CD4-positive, alpha-beta memory T cell (primary cell): ENCODE measurements at regions not wholly inside any gene's neighbourhood (a gene's known extent, or its start where the extent isn't known, plus 50 kb on each side); places are given as distances from the start of the nearest gene placed in this dataset.

Experiments used
- CTCF ChIA-PET: fragments of 350-600 bp; sonication (Branson Sonifier 250); formaldehyde crosslinking; loops from one replicate; lab custom pipeline; 2021; ENCODE audit warnings: inconsistent platforms; ENCODE audit not compliant: partially characterized antibody; lab: Charles Lee
- POLR2A ChIA-PET: fragments of 350-600 bp; sonication (Branson Sonifier 250); formaldehyde crosslinking; loops from one replicate; lab custom pipeline; 2021; ENCODE audit not compliant: partially characterized antibody; lab: Charles Lee
- DNase-seq, 5 donors: peaks; one replicate each; pipeline versions ENCODE4 v3.0.0 to v3.0.0-alpha.2; 2020 to 2022; ENCODE audit warnings: mixed read lengths in 1 of 5
- H3K27ac ChIP-seq: one replicate; pipeline ENCODE4 v1.7.0; 2013; ENCODE audit warnings: low read depth, low read length
- H3K27me3 ChIP-seq: 2 replicates; pipeline ENCODE4 v1.7.0; 2013; ENCODE audit warnings: mild to moderate bottlenecking, low read length, moderate library complexity; ENCODE audit not compliant: insufficient read depth
- H3K36me3 ChIP-seq: 2 replicates; pipeline ENCODE4 v1.7.0; 2013; ENCODE audit warnings: mild to moderate bottlenecking, low read length, moderate library complexity; ENCODE audit not compliant: insufficient read depth
- H3K4me1 ChIP-seq: 2 replicates; pipeline ENCODE4 v1.7.0; 2013; ENCODE audit warnings: mild to moderate bottlenecking, low read length, moderate library complexity; ENCODE audit not compliant: insufficient read depth
- H3K4me3 ChIP-seq, 2 donors: one replicate each; pipeline ENCODE4 v1.7.0; 2013; ENCODE audit warnings: low read length in 2 of 2, mild to moderate bottlenecking in 1 of 2
- H3K9me3 ChIP-seq, 2 donors: one replicate each; pipeline ENCODE4 v1.7.0; 2013; ENCODE audit warnings: low read length in 2 of 2, control low read depth in 1 of 2; ENCODE audit not compliant: control insufficient read depth in 1 of 2
- H3K27ac Mint-ChIP-seq, 7 donors: one replicate each; pipeline ENCODE4 v1.8.0; 2020 to 2021; ENCODE audit warnings: mixed read lengths in 7 of 7, mild to moderate bottlenecking in 6 of 7, inconsistent platforms in 3 of 7, moderate library complexity in 3 of 7
- H3K27me3 Mint-ChIP-seq, 2 donors: one replicate each; pipeline ENCODE4 v1.8.0; 2020 to 2021; ENCODE audit warnings: mixed read lengths in 2 of 2
- H3K36me3 Mint-ChIP-seq, 2 donors: one replicate each; pipeline ENCODE4 v1.8.0; 2020 to 2021; ENCODE audit warnings: mixed read lengths in 2 of 2, inconsistent platforms in 1 of 2, mild to moderate bottlenecking in 1 of 2
- H3K4me1 Mint-ChIP-seq, 4 donors: one replicate each; pipeline ENCODE4 v1.8.0; 2020 to 2021; ENCODE audit warnings: mixed read lengths in 4 of 4, mild to moderate bottlenecking in 1 of 4
- H3K4me3 Mint-ChIP-seq, 8 donors: one replicate each; pipeline ENCODE4 v1.8.0; 2020 to 2021; ENCODE audit warnings: mixed read lengths in 8 of 8, mild to moderate bottlenecking in 7 of 8, moderate library complexity in 6 of 8, inconsistent platforms in 3 of 8
- H3K9me3 Mint-ChIP-seq, 8 donors: one replicate each; pipeline ENCODE4 v1.8.0; 2020 to 2021; ENCODE audit warnings: mixed read lengths in 8 of 8, mild to moderate bottlenecking in 5 of 8, inconsistent platforms in 3 of 8, moderate library complexity in 1 of 8
- intact Hi-C: fragments of 100-400 bp; cut with micrococcal nuclease; formaldehyde crosslinking; loops from one replicate; pipeline ENCODE4 v1.15.1; 2023

GRCh38 chr5:93294996-93295395 is 286.0 kb downstream of the NR2F1-AS1 start:
- H3K4me1 Mint-ChIP-seq, result no peaks in the 10 kb centered on the region
- Histone ChIP-seq H3K27ac (no peak overlapping the region), H3K9me3 (no peaks in the 10 kb centered on the region), H3K36me3 (no peaks in the 10 kb centered on the region), H3K4me3 (no peak overlapping the region), H3K4me1 (no peaks in the 10 kb centered on the region), H3K27me3 (no peaks in the 10 kb centered on the region)
- peaks cover 0 to 3% (median 0%) of the 10 kb centered on the region in 8 donors for H3K9me3 Mint-ChIP-seq
- DNase-seq, result no peak
- no peaks in the 10 kb centered on the region for H3K36me3 Mint-ChIP-seq
- H3K4me3 Mint-ChIP-seq, result no peak overlapping the region
- H3K27me3 Mint-ChIP-seq, result peaks cover 0 to 1% of the 10 kb centered on the region in 2 donors
- intact Hi-C loops, result no loop called here
- ChIA-PET POLR2A (no interaction called here), CTCF (no interaction called here)
- no peak overlapping the region for H3K27ac Mint-ChIP-seq

GRCh38 chr5:93294199-93294598 is 286.8 kb downstream of the NR2F1-AS1 start:
- H3K36me3 ChIP-seq, result no peaks in the 10 kb centered on the region
- Mint-ChIP-seq H3K27me3 (no peaks in the 10 kb centered on the region), H3K27ac (no peak overlapping the region), H3K36me3 (no peaks in the 10 kb centered on the region), H3K4me3 (no peak overlapping the region), H3K9me3 (peaks cover 0 to 3% (median 0%) of the 10 kb centered on the region in 8 donors), H3K4me1 (no peaks in the 10 kb centered on the region)
- no peak for DNase-seq
- H3K4me1 ChIP-seq, result no peaks in the 10 kb centered on the region
- intact Hi-C loops, result no loop called here
- no peak overlapping the region for H3K4me3 ChIP-seq
- no peak overlapping the region for H3K27ac ChIP-seq
- H3K27me3 ChIP-seq, result no peaks in the 10 kb centered on the region
- ChIA-PET CTCF (no interaction called here), POLR2A (no interaction called here)
- H3K9me3 ChIP-seq, result no peaks in the 10 kb centered on the region

GRCh38 chr5:93289942-93290341 is 291.1 kb downstream of the NR2F1-AS1 start:
- Histone ChIP-seq H3K36me3 (no peaks in the 10 kb centered on the region), H3K9me3 (no peaks in the 10 kb centered on the region), H3K27ac (no peak overlapping the region), H3K4me1 (no peaks in the 10 kb centered on the region), H3K4me3 (no peak overlapping the region), H3K27me3 (no peaks in the 10 kb centered on the region)
- Mint-ChIP-seq H3K36me3 (no peaks in the 10 kb centered on the region), H3K27me3 (no peaks in the 10 kb centered on the region), H3K9me3 (peaks cover 0 to 13% (median 4%) of the 10 kb centered on the region in 8 donors), H3K27ac (no peak overlapping the region), H3K4me1 (no peaks in the 10 kb centered on the region), H3K4me3 (no peak overlapping the region)
- POLR2A ChIA-PET, result no interaction called here
- intact Hi-C loops, result no loop called here
- no peak for DNase-seq
- CTCF ChIA-PET, result no interaction called here

DNA sequence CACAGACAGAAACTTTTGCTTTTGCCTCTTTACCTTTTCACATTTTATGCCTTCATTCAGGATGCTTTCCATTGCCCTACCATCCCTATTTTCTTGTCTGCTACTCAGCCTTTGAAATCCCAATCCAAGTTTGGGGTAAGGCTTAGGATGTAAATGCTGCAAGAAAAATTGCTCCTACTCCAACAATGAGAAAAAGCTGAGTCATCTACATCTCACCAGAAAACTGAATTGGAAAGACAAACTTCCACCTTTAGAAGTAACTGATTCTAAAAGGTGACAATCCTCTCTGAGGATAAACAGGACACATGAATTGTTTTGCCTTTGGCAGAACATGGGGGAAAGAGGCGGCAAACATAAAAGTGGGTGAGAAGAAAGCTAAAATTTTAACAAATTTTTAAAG is 295.6 kb downstream of the NR2F1-AS1 start:
- POLR2A ChIA-PET, result no interaction called here

GRCh38 chr5:93281980-93282772 is 298.8 kb downstream of the NR2F1-AS1 start:
- Mint-ChIP-seq H3K36me3 (no peaks in the 10 kb centered on the region), H3K27me3 (no peaks in the 10 kb centered on the region), H3K4me1 (no peaks in the 10 kb centered on the region), H3K9me3 (peaks cover 0 to 12% (median 3%) of the 10 kb centered on the region in 8 donors), H3K27ac (no peak overlapping the region), H3K4me3 (no peak overlapping the region)
- Histone ChIP-seq H3K4me1 (no peaks in the 10 kb centered on the region), H3K27me3 (no peaks in the 10 kb centered on the region), H3K27ac (no peak overlapping the region), H3K4me3 (no peak overlapping the region), H3K9me3 (no peaks in the 10 kb centered on the region), H3K36me3 (no peaks in the 10 kb centered on the region)
- ChIA-PET CTCF (no interaction called here), POLR2A (no interaction called here)
- intact Hi-C loops, result no loop called here
- no peak for DNase-seq

More for the DNA sequence above, 295.6 kb downstream of the NR2F1-AS1 start:
- H3K27me3 Mint-ChIP-seq, result no peaks in the 10 kb centered on the region
- CTCF ChIA-PET, result no interaction called here
- H3K9me3 ChIP-seq, result no peaks in the 10 kb centered on the region
- H3K36me3 Mint-ChIP-seq, result no peaks in the 10 kb centered on the region
- no peak overlapping the region for H3K4me3 ChIP-seq
- H3K27ac ChIP-seq, result no peak overlapping the region
- no peak for DNase-seq
- no peaks in the 10 kb centered on the region for H3K4me1 Mint-ChIP-seq
- peaks cover 0 to 13% (median 4%) of the 10 kb centered on the region in 8 donors for H3K9me3 Mint-ChIP-seq
- no peaks in the 10 kb centered on the region for H3K36me3 ChIP-seq
- H3K4me1 ChIP-seq, result no peaks in the 10 kb centered on the region
- H3K4me3 Mint-ChIP-seq, result no peak overlapping the region
- intact Hi-C loops, result no loop called here
- no peak overlapping the region for H3K27ac Mint-ChIP-seq
- H3K27me3 ChIP-seq, result no peaks in the 10 kb centered on the region

DNA sequence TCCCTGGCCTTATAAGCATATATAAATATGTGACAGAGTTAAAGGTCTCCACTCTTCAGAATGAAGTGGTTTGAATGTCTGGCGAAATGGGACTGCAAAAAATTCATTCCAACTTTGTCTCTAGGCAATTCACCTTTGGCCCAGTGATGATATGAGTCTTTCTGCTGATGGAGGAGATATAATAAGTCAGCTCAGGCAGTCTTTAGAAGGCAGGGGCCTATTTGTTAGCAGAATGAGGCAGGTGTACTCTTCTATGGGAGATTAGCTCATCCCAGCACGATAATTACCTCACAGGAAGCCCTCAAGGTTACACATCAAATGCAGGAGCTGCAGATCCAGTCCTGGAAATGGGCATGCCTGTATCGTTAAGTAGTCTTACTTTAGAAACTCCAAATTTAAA is 300.5 kb downstream of the NR2F1-AS1 start:
- Mint-ChIP-seq H3K4me3 (no peak overlapping the region), H3K36me3 (no peaks in the 10 kb centered on the region), H3K9me3 (no peaks in the 10 kb centered on the region), H3K27ac (no peak overlapping the region), H3K4me1 (no peaks in the 10 kb centered on the region), H3K27me3 (no peaks in the 10 kb centered on the region)
- H3K27me3 ChIP-seq, result no peaks in the 10 kb centered on the region
- CTCF ChIA-PET, result no interaction called here
- POLR2A ChIA-PET, result no interaction called here
- H3K36me3 ChIP-seq, result no peaks in the 10 kb centered on the region
- intact Hi-C loops, result no loop called here
- no peaks in the 10 kb centered on the region for H3K9me3 ChIP-seq
- H3K4me3 ChIP-seq, result no peak overlapping the region
- H3K4me1 ChIP-seq, result no peaks in the 10 kb centered on the region
- DNase-seq, result no peak
- H3K27ac ChIP-seq, result no peak overlapping the region

DNA sequence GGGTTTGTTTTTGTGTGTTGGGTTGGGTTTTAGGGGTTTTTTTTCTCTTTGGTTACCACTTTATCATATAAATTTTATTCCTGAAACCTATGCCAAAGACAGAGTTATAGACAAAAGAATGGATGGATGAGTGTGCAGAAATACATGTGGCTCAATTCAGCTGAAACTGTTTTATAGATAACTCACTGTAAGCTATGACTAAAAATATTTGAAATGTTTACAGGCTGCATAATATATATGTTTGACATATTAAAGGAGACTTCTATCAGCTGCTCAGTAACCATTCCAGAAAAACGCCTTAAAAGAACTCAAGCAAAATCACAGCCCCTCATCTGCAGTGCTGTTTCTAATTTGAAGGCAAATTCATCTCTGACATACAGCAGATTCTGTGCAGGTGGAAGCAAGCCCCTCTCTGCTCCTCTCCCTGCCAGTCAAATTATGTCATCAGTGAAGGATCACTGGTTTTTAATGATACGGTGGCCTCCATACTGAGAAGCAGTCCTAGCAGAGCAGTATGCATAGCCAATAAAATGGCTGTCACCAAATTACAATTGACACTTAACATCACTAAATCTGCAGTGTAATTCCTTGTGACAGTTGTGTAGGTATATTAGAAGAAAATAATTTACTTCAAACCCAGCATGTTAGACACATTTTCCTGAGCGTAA is 301.6 kb downstream of the NR2F1-AS1 start:
- Histone ChIP-seq H3K4me1 (no peaks in the 10 kb centered on the region), H3K27ac (no peak overlapping the region), H3K4me3 (no peak overlapping the region), H3K9me3 (no peaks in the 10 kb centered on the region), H3K36me3 (no peaks in the 10 kb centered on the region), H3K27me3 (no peaks in the 10 kb centered on the region)
- no peak for DNase-seq
- POLR2A ChIA-PET, result no interaction called here
- no peak overlapping the region for H3K4me3 Mint-ChIP-seq
- no peaks in the 10 kb centered on the region for H3K27me3 Mint-ChIP-seq
- H3K36me3 Mint-ChIP-seq, result no peaks in the 10 kb centered on the region
- H3K9me3 Mint-ChIP-seq, result peaks cover 0 to 1% (median 0%) of the 10 kb centered on the region in 8 donors
- CTCF ChIA-PET, result interaction anchor here (1.2 kb wide), 1 partner anchor 31 kb away, joined by 3 read pairs; no protein-coding TSS in a partner anchor
- no peak overlapping the region for H3K27ac Mint-ChIP-seq
- no peaks in the 10 kb centered on the region for H3K4me1 Mint-ChIP-seq
- intact Hi-C loops, result no loop called here
